ENCODE measurements at regions not wholly inside any gene's neighbourhood (a gene's known extent, or its start where the extent isn't known, plus 50 kb on each side); places are given as distances from the start of the nearest gene placed in this dataset.
A peak's percentile ranks its signal among the peaks of the same experiment; 100 is the strongest.

GRCh38 chr2:118249531-118249930 is 161.3 kb downstream of the INSIG2 start (continued):
- TF ChIP-seq MLLT1 (IDR thresholded peaks at IDR 0.05) = no peak
- TF ChIP-seq E2F4 (IDR thresholded peaks at IDR 0.05; ENCODE audit: low read depth, low read length) = no peak
- no peak for TF ChIP-seq ESRRA (IDR thresholded peaks at IDR 0.05; ENCODE audit: low read length)
- TF ChIP-seq FOXM1 (IDR thresholded peaks at IDR 0.05; ENCODE audit: low read depth, low read length) = peak; percentile 46; the same call in 1 of the 2 replicates
- TF ChIP-seq ATF7 (IDR thresholded peaks at IDR 0.05; ENCODE audit: low read depth) = no peak
- no peak for TF ChIP-seq ZNF384 (IDR thresholded peaks at IDR 0.05; ENCODE audit: borderline replicate concordance, low read depth, low read length)
- TF ChIP-seq GABPA (IDR thresholded peaks at IDR 0.05; ENCODE audit: low read depth) = no peak; the same call in 1 of the 2 replicates
- peak; percentile 78 for TF ChIP-seq NFIC (IDR thresholded peaks at IDR 0.05; ENCODE audit: low read depth, low read length)
- TF ChIP-seq MEF2B (IDR thresholded peaks at IDR 0.05; ENCODE audit: partially characterized antibody, poor library complexity, severe bottlenecking) = peak; percentile 52
- TF ChIP-seq POLR2A (IDR thresholded peaks at IDR 0.05; ENCODE audit: low read depth, low read length) = no peak
- TF ChIP-seq FOS (IDR thresholded peaks at IDR 0.05; ENCODE audit: borderline replicate concordance, extremely low read depth, insufficient read length) = no peak
- TF ChIP-seq STAT3 (IDR thresholded peaks at IDR 0.05; ENCODE audit: low read depth, low read length) = no peak
- no peak for TF ChIP-seq MYB (IDR thresholded peaks at IDR 0.05; ENCODE audit: borderline replicate concordance, low read depth, low read length)
- peak; percentile 51 for TF ChIP-seq JUNB (IDR thresholded peaks at IDR 0.05)
- TF ChIP-seq RAD51 (IDR thresholded peaks at IDR 0.05) = no peak
- no peak for TF ChIP-seq ZNF622 (IDR thresholded peaks at IDR 0.05)
- no peak for TF ChIP-seq KLF5 (IDR thresholded peaks at IDR 0.05; ENCODE audit: partially characterized antibody)
- no peak for TF ChIP-seq NR2C1 (IDR thresholded peaks at IDR 0.05)
- TF ChIP-seq EED (IDR thresholded peaks at IDR 0.05; ENCODE audit: low read depth) = peak; percentile 51
- TF ChIP-seq HSF1 (IDR thresholded peaks at IDR 0.05; ENCODE audit: low read depth, low read length) = no peak
- no peak; the same call in 2 of the 3 replicates for TF ChIP-seq POU2F2 (IDR thresholded peaks at IDR 0.05; ENCODE audit: borderline replicate concordance, low read depth, low read length)
- TF ChIP-seq TCF7 (IDR thresholded peaks at IDR 0.05; ENCODE audit: borderline replicate concordance) = no peak
- peak; percentile 65 for TF ChIP-seq ATF2 (IDR thresholded peaks at IDR 0.05; ENCODE audit: low read length)
- TF ChIP-seq SIN3A (IDR thresholded peaks at IDR 0.05; ENCODE audit: low read depth, low read length) = no peak
- no peak for TF ChIP-seq PKNOX1 (IDR thresholded peaks at IDR 0.05)
- TF ChIP-seq DPF2 (IDR thresholded peaks at IDR 0.05) = peak; percentile 33; the same call in 1 of the 2 replicates
- no peak for TF ChIP-seq SMAD5 (IDR thresholded peaks at IDR 0.05; ENCODE audit: low read depth)
- TF ChIP-seq RCOR1 (conservative IDR thresholded peaks at IDR 0.05; ENCODE audit: low read depth, low read length) = no peak
- no peak for TF ChIP-seq ETV6 (conservative IDR thresholded peaks at IDR 0.05 in 1 of 2, IDR thresholded peaks at IDR 0.05 in 1 of 2; ENCODE audit: borderline replicate concordance in 1 of 2, low read depth in 1 of 2)

Measured in GM12878 (cell line).